HG03159 (cell line): ENCODE measurements at regions not wholly inside any gene's neighbourhood (a gene's known extent, or its start where the extent isn't known, plus 50 kb on each side); places are given as distances from the start of the nearest gene placed in this dataset.

Experiments used
- ATAC-seq: cut with Tn5 transposase; IDR thresholded peaks from one replicate; pipeline ENCODE4 v1.9.1; 2021; ENCODE audit warnings: mild to moderate bottlenecking, moderate library complexity; ENCODE audit not compliant: unreplicated experiment

DNA sequence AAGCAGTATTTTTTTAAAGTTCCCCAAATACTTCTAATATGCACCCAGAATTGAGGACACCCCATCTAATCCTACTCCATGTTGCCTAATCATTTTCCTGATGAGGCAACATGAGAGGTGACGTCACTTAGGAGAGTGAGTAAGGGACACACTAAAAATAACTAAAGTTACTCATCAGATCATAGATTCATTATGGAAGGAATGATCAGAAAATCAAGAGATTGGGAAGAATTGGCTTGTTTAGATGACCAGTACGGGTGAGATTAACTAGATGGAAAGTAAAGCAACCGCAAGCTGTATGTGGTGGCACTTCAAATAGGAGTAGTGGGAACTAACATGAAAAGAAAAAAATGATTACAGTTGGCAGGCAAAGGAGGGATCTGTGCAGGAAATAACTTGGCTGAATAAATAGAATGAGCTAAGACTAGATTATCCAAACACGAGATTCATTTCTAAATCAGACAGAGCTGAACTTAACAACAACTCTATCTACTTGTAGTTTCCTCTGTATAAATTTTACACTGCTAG, 61.4 kb upstream of the CXADR start:
- no peak for ATAC-seq

- peak; percentile 69 for ATAC-seq
Observed at GRCh38 chr21:17454315-17455027, 58.4 kb upstream of the CXADR start.

DNA sequence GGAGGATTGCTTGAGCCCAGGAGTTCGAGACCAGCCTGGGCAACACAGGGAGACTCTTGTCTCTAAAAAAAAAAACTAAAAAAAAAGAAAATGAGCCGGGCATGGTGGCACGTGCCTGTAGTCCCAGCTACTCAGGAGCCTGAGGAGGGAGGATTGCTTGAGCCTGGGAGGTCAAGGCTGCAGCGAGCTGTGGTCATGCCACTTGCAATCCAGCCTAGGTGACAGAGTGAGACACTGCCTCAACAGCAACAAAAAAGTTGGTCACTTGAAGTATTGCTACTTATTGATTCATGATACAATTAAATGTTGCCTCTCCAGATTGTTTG, 57.9 kb upstream of the CXADR start:
- no peak for ATAC-seq

GRCh38 chr21:17455451-17455850, 57.4 kb upstream of the CXADR start:
- no peak for ATAC-seq

DNA sequence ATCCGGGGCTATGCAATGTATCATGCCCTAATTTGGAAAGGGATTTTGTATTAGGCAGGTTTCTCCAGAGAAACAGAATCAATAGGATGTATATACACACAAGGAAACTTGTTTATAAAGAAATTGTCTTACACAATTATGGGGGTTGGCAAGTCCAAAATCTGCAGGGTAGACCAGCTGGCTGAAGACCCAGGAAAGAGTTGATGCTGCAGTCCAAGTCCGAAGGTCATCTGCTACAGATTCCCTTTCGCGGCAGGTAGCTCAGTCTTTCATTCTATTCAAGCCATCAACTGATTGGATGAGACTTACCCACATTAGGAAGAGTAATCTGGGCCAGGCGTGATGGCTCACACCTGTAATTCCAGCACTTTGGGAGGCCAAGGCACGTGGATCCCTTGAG, 54.6 kb upstream of the CXADR start:
- no peak for ATAC-seq

GRCh38 chr21:17460094-17460493, 52.7 kb upstream of the CXADR start:
- ATAC-seq: no peak

GRCh38 chr21:17461014-17461413, 51.8 kb upstream of the CXADR start:
- ATAC-seq: no peak

DNA sequence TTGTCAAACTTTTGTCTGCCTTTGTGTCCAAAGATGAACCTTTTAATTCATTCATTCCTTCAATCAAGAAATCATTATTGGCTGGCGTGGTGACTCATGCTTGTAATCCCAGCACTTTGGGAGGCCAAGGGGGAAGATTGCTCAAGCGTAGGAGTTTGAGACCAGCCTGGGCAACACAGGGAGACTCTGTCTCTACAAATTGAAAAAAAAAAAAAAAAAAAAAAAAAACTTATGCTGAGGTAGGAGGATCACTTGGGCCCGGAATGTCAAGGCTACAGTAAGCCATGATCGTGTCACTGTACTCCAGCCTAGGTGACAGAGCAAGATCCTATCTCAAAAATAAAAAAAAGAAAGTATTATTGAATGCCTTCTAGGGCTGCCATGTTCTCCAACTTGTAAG, 51.3 kb upstream of the CXADR start:
- ATAC-seq: no peak

DNA sequence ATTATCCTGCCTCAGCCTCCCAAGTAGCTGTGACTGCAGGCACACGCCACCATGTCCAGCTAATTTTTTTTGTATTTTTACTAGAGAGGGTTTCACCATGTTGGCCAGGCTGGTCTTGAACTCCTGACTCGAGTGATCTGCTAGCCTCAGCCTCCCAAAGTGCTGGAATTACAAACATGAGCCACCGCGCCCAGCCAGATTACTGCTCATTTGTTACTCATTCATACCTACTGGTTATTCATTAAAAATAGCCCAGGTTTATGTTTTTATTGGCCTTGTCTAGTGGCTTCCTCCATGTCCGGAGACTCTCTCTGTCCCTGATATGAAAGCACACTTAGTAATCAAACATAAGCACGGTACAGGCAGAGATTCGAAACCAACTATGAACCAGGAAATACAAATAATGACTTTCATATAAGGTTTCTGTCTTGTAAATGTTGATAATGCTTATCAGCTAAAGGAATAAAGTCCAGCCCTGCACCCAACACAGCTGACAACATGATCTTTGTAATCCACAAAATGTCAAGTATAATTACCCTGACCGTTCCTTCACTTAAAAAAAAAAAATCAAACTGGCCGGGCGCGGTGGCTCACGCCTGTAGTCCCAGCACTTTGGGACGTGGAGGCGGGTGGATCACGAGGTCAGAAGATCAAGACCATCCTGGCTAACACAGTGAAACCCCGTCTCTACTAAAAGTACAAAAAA, 50.4 kb upstream of the CXADR start:
- no peak for ATAC-seq
